ENCODE measurements at regions not wholly inside any gene's neighbourhood (a gene's known extent, or its start where the extent isn't known, plus 50 kb on each side); places are given as distances from the start of the nearest gene placed in this dataset.

DNA sequence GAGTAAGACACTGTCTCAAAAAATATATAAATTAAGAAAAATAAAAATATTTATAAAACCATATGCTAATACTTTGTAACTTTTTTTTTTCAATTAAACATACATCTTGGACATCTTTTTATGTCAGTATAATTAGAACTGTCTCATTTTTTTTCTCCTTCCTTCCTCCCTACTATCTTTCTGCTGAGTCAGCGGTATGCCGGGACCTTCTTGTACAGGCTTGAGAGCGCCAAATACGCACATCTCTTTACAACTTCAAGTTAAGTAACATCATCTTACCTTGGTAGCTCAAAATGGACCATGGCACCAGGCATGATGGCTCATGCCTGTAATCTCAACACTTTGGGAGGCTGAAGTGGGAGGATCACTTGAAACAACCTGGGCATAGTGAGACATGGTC, 153.4 kb downstream of the FAM161A start:
- no peak overlapping the region for H3K4me3 ChIP-seq (ENCODE audit: low read depth, low read length)
- DNase-seq (ENCODE audit: low read depth), result no peak
- TF ChIP-seq, protein P1, sequence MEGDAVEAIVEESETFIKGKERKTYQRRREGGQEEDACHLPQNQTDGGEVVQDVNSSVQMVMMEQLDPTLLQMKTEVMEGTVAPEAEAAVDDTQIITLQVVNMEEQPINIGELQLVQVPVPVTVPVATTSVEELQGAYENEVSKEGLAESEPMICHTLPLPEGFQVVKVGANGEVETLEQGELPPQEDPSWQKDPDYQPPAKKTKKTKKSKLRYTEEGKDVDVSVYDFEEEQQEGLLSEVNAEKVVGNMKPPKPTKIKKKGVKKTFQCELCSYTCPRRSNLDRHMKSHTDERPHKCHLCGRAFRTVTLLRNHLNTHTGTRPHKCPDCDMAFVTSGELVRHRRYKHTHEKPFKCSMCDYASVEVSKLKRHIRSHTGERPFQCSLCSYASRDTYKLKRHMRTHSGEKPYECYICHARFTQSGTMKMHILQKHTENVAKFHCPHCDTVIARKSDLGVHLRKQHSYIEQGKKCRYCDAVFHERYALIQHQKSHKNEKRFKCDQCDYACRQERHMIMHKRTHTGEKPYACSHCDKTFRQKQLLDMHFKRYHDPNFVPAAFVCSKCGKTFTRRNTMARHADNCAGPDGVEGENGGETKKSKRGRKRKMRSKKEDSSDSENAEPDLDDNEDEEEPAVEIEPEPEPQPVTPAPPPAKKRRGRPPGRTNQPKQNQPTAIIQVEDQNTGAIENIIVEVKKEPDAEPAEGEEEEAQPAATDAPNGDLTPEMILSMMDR (IDR thresholded peaks at IDR 0.05; ENCODE audit: insufficient read depth, low read length, poor library complexity, severe bottlenecking), result no peak
- no peaks in the 10 kb centered on the region for H3K27me3 ChIP-seq (ENCODE audit: control insufficient read depth, insufficient read depth, low read length)
- no peaks in the 10 kb centered on the region for H3K36me3 ChIP-seq (ENCODE audit: control insufficient read depth, insufficient read depth, low read length)

DNA sequence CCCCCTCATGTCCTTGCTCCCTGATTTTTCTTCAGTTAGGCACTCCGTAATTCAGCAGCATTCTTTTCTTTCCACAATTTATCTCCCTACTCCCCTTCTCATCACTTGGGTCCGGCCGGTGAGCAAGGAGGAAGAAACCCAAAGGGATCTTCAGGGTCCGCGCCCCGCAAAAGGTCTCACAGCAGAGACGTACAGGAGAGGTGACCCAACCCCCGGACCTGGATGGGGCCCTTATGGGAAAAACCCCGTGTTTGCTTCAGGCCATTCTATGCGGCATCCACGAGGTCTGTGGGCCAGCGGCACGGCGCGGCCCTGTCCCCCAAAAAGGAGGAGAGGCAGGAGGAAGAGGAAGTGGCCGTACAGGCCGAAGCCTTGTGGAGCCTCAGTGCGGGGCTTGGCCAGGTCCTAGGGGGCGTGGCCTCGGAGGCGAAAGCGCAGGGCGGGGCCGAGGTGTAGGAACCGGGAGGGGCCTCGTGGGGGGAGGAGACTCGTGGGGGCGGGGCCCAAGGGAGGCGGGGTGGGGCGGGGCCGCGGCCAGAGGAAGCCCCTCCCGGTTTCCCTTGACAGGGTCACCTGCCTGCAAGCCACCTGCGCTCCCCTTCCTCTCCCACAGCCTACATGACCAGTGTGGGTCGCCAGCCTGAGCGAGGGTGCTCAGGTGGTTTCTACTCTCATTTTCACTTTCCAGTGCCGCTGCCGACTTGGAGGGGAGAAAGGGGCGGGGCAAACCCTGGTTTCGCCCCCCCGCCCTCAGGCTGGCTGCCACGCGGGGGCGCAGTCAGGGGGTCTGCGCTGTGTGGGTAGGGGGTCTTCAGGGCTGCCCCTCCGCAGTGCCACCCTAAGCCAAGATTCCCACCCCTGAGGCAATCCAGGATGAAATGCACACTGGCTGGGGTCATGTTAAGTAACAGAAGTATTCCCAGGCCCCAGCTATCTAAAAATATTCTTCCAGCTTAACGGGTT, 156.4 kb upstream of the XPO1 start:
- H3K36me3 ChIP-seq (ENCODE audit: control insufficient read depth, insufficient read depth, low read length), result no peaks in the 10 kb centered on the region

DNA sequence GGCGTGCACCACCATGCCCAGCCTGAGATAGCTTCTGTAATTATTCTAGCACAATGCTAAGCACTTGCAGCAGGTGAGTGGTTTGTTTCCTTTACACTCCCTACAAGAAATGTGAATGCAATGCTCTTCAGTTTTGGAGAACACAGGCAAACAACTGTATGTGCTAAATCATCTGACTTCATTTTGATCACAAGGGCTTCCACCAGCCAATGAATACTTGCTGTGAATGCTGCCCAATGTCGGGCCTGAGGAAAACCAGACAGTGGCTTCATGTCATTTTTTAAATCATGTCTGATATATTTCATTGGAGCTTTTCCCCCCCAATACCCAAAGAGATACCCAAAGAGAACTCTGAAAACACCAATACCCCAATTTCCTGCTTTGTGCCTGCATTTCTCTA, 155.6 kb upstream of the XPO1 start:
- Histone ChIP-seq H3K4me3 (ENCODE audit: low read depth, low read length) (no peak overlapping the region), H3K36me3 (ENCODE audit: control insufficient read depth, insufficient read depth, low read length) (no peaks in the 10 kb centered on the region), H3K27me3 (ENCODE audit: control insufficient read depth, insufficient read depth, low read length) (no peaks in the 10 kb centered on the region)
- no peak for DNase-seq (ENCODE audit: low read depth)
- TF ChIP-seq, protein P1 (IDR thresholded peaks at IDR 0.05; ENCODE audit: insufficient read depth, low read length, poor library complexity, severe bottlenecking), result no peak

More for the DNA sequence above, 156.4 kb upstream of the XPO1 start:
- Histone ChIP-seq H3K27me3 (ENCODE audit: control insufficient read depth, insufficient read depth, low read length) (no peaks in the 10 kb centered on the region), H3K4me3 (ENCODE audit: low read depth, low read length) (peak overlapping the region; percentile 95)
- DNase-seq (ENCODE audit: low read depth), result peak; percentile 47
- TF ChIP-seq, protein P1 (IDR thresholded peaks at IDR 0.05; ENCODE audit: insufficient read depth, low read length, poor library complexity, severe bottlenecking), result peak; percentile 56

DNA sequence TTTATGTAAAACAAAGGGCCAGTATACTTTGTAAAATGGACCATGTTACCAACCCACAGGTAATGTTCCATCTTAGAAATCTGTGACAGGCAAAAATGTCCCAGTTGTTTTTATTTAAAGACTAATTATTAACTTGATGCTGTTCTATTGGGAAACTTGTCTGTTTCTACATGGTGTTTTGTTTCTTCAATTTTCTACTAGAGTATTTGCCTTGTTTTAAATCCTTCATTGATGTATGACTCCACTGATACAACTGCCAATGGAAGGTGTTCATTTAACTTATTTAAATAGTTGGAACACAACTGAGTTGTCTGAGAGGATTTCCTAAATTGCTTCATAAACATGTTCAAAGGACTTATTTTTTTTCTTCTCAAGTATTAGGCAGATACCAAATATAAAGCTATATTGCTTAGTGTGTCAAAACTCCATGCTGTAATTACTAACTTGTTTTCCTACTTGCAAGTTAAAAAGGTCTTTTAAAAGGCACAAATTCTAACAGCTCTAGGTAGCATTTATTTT, 152.0 kb upstream of the XPO1 start:
- Histone ChIP-seq H3K27me3 (ENCODE audit: control insufficient read depth, insufficient read depth, low read length) (no peaks in the 10 kb centered on the region), H3K36me3 (ENCODE audit: control insufficient read depth, insufficient read depth, low read length) (no peaks in the 10 kb centered on the region), H3K4me3 (ENCODE audit: low read depth, low read length) (no peak overlapping the region)
- DNase-seq (ENCODE audit: low read depth), result no peak
- TF ChIP-seq, protein P1 (IDR thresholded peaks at IDR 0.05; ENCODE audit: insufficient read depth, low read length, poor library complexity, severe bottlenecking), result no peak

DNA sequence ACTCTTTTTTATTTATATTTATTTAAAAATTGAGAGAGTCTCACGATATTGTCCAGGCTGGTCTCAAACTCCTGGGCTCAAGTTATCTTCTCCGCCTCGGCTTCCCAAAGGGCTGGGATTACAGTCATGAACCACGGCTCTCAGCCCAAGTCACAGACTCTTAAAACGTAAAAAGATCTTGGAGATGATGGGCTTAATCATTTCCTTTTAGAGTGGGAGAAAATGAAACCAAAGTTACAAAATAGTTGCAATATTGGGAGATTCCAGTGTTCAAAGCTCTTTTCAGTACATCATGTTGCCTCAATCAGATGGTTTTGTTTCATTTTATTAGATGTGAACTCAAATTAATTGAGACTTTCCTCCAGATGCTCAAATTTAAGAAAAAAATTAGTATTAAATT, 151.4 kb upstream of the XPO1 start:
- no peaks in the 10 kb centered on the region for H3K27me3 ChIP-seq (ENCODE audit: control insufficient read depth, insufficient read depth, low read length)
- TF ChIP-seq, protein P1 (IDR thresholded peaks at IDR 0.05; ENCODE audit: insufficient read depth, low read length, poor library complexity, severe bottlenecking), result no peak
- no peaks in the 10 kb centered on the region for H3K36me3 ChIP-seq (ENCODE audit: control insufficient read depth, insufficient read depth, low read length)
- H3K4me3 ChIP-seq (ENCODE audit: low read depth, low read length), result no peak overlapping the region
- DNase-seq (ENCODE audit: low read depth), result no peak

Measured in kidney epithelial cell (primary cell).